Thyroid gland (tissue), 4 donors: ENCODE measurements at regions not wholly inside any gene's neighbourhood (a gene's known extent, or its start where the extent isn't known, plus 50 kb on each side); places are given as distances from the start of the nearest gene placed in this dataset.

Experiments
- POLR2A ChIP-seq, 2 donors: fragments of 450-650 bp; IDR thresholded peaks; one replicate each; pipeline ENCODE4 v1.6.1; 2017; ENCODE audit warnings: antibody characterized with exemption in 2 of 2, mild to moderate bottlenecking in 2 of 2, moderate library complexity in 1 of 2
- TF ChIP-seq, protein P1 (sequence below), 6 experiments: fragments of 200-600 bp in 3 of 6; fragments of 450-650 bp in 3 of 6; sonication (generic) in 3 of 6; IDR thresholded peaks; one replicate each; pipeline ENCODE4 v1.5.1; 2016 to 2019; ENCODE audit warnings: antibody characterized with exemption in 6 of 6, mild to moderate bottlenecking in 2 of 6, inconsistent platforms in 1 of 6, moderate library complexity in 1 of 6

- TF ChIP-seq POLR2A (IDR thresholded peaks at IDR 0.05), result no peak
- TF ChIP-seq, protein P1, sequence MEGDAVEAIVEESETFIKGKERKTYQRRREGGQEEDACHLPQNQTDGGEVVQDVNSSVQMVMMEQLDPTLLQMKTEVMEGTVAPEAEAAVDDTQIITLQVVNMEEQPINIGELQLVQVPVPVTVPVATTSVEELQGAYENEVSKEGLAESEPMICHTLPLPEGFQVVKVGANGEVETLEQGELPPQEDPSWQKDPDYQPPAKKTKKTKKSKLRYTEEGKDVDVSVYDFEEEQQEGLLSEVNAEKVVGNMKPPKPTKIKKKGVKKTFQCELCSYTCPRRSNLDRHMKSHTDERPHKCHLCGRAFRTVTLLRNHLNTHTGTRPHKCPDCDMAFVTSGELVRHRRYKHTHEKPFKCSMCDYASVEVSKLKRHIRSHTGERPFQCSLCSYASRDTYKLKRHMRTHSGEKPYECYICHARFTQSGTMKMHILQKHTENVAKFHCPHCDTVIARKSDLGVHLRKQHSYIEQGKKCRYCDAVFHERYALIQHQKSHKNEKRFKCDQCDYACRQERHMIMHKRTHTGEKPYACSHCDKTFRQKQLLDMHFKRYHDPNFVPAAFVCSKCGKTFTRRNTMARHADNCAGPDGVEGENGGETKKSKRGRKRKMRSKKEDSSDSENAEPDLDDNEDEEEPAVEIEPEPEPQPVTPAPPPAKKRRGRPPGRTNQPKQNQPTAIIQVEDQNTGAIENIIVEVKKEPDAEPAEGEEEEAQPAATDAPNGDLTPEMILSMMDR (IDR thresholded peaks at IDR 0.05), result no peak
Observed at GRCh38 chr5:171571663-171572062, 152.2 kb downstream of the FGF18 start.
